Esophagus squamous epithelium (tissue), 5 donors: ENCODE measurements at regions not wholly inside any gene's neighbourhood (a gene's known extent, or its start where the extent isn't known, plus 50 kb on each side); places are given as distances from the start of the nearest gene placed in this dataset.

Source experiments
- DNase-seq: peaks from one replicate; lab custom pipeline; 2025; lab: John Stamatoyannopoulos, UW
- H3K27ac ChIP-seq, 4 donors: fragments of 200-600 bp; sonication (generic); one replicate each; pipeline ENCODE4 v1.5.1; 2016 to 2019; ENCODE audit warnings: mild to moderate bottlenecking in 1 of 4
- H3K27me3 ChIP-seq, 4 donors: fragments of 200-600 bp; sonication (generic); 1 replicate in 3 of 4; 2 replicates in 1 of 4; pipeline versions ENCODE4 v1.5.1 to v1.6.0; 2017 to 2021; ENCODE audit warnings: antibody characterized with exemption in 1 of 4
- H3K36me3 ChIP-seq, 3 donors: fragments of 200-600 bp; sonication (generic); one replicate each; pipeline ENCODE4 v1.5.1; 2016 to 2019
- H3K4me1 ChIP-seq, 3 donors: fragments of 200-600 bp; sonication (generic); one replicate each; pipeline ENCODE4 v1.5.1; 2017 to 2019
- H3K4me3 ChIP-seq, 4 donors: fragments of 200-600 bp; sonication (generic); 1 replicate in 3 of 4; 2 replicates in 1 of 4; pipeline ENCODE4 v1.5.1; 2016 to 2019; ENCODE audit warnings: mild to moderate bottlenecking in 2 of 4, moderate library complexity in 1 of 4
- H3K9me3 ChIP-seq, 3 donors: fragments of 200-600 bp; sonication (generic); one replicate each; pipeline ENCODE4 v1.5.1; 2016 to 2019
- CTCF ChIP-seq, 6 experiments: fragments of 450-650 bp in 4 of 6; fragments of 200-600 bp in 2 of 6; sonication (generic) in 2 of 6; IDR thresholded peaks; one replicate each; pipeline ENCODE4 v1.5.1; 2016 to 2019; ENCODE audit warnings: antibody characterized with exemption in 6 of 6, mild to moderate bottlenecking in 4 of 6, moderate library complexity in 4 of 6
- POLR2A ChIP-seq, 4 donors: fragments of 450-650 bp; IDR thresholded peaks; one replicate each; pipeline ENCODE4 v1.6.1; 2017; ENCODE audit warnings: antibody characterized with exemption in 4 of 4, mild to moderate bottlenecking in 4 of 4, moderate library complexity in 3 of 4
- WGBS, 2 donors: methylation state at CpG; one replicate each; pipeline ENCODE4 v1.1.5; 2018; 5-methylcytosine and 5-hydroxymethylcytosine counted together
- intact Hi-C: fragments of 100-400 bp; cut with DNase I; formaldehyde crosslinking; loops from one replicate; pipeline ENCODE4 v1.15.0; 2022
- donor health status: DM: yes; HTN: yes; CAD: no.

GRCh38 chr1:178028841-178029481 is 59.1 kb upstream of the SEC16B start:
- Histone ChIP-seq H3K9me3 (no peaks in the 10 kb centered on the region), H3K4me1 (peaks cover 0 to 14% (median 0%) of the 10 kb centered on the region in 3 donors), H3K4me3 (no peak overlapping the region), H3K27me3 (no peaks in the 10 kb centered on the region), H3K27ac (no peak overlapping the region), H3K36me3 (peaks cover 0 to 36% (median 0%) of the 10 kb centered on the region in 3 donors)
- no peak for TF ChIP-seq POLR2A (IDR thresholded peaks at IDR 0.05)
- TF ChIP-seq CTCF (IDR thresholded peaks at IDR 0.05): no peak
- intact Hi-C loops: no loop called here
- DNase-seq: no peak
- 59 to 60% methylated on average over 7 of the region's 7 CpGs for WGBS, 2 donors

- Histone ChIP-seq H3K4me1 (peaks cover 0 to 14% (median 0%) of the 10 kb centered on the region in 3 donors), H3K36me3 (peaks cover 0 to 30% (median 0%) of the 10 kb centered on the region in 3 donors), H3K4me3 (no peak overlapping the region), H3K27me3 (no peaks in the 10 kb centered on the region), H3K9me3 (no peaks in the 10 kb centered on the region), H3K27ac (no peak overlapping the region)
- 86 to 90% methylated on average over 3 of the region's 3 CpGs for WGBS, 2 donors
- TF ChIP-seq POLR2A (IDR thresholded peaks at IDR 0.05) (no peak), CTCF (IDR thresholded peaks at IDR 0.05) (no peak)
- intact Hi-C loops: loop anchor here (10.0 kb wide), 1 partner anchor 254 kb away; no protein-coding TSS in a partner anchor
- DNase-seq: no peak
These were observed 60.6 kb upstream of the SEC16B start for GRCh38 chr1:178030467-178030866.

- Histone ChIP-seq H3K4me3 (no peak overlapping the region), H3K4me1 (peaks cover 0 to 16% (median 2%) of the 10 kb centered on the region in 3 donors), H3K9me3 (no peaks in the 10 kb centered on the region), H3K27ac (no peak overlapping the region), H3K27me3 (no peaks in the 10 kb centered on the region), H3K36me3 (peaks cover 0 to 22% (median 0%) of the 10 kb centered on the region in 3 donors)
- peak; percentile 3 for DNase-seq
- TF ChIP-seq POLR2A (IDR thresholded peaks at IDR 0.05): no peak
- TF ChIP-seq CTCF (IDR thresholded peaks at IDR 0.05): peak; percentile 54 to 87 (median 78)
- intact Hi-C loops: loop anchor here (10.0 kb wide), 1 partner anchor 253 kb away; no protein-coding TSS in a partner anchor
These were observed 62.0 kb upstream of the RASAL2 start for GRCh38 chr1:178031856-178032320.

GRCh38 chr1:178033019-178033418 is 60.9 kb upstream of the RASAL2 start:
- Histone ChIP-seq H3K4me1 (peaks cover 0 to 25% (median 4%) of the 10 kb centered on the region in 3 donors), H3K27me3 (no peaks in the 10 kb centered on the region), H3K9me3 (no peaks in the 10 kb centered on the region), H3K4me3 (no peak overlapping the region), H3K36me3 (peaks cover 0 to 17% (median 0%) of the 10 kb centered on the region in 3 donors), H3K27ac (no peak overlapping the region)
- TF ChIP-seq CTCF (IDR thresholded peaks at IDR 0.05) (no peak), POLR2A (IDR thresholded peaks at IDR 0.05) (no peak)
- WGBS, 2 donors: 84% methylated on average over 2 of the region's 2 CpGs
- intact Hi-C loops: loop anchor here (10.0 kb wide), 1 partner anchor 252 kb away; no protein-coding TSS in a partner anchor
- no peak for DNase-seq

- Histone ChIP-seq H3K4me1 (peaks cover 4 to 32% (median 4%) of the 10 kb centered on the region in 3 donors), H3K36me3 (peaks cover 0 to 17% (median 0%) of the 10 kb centered on the region in 3 donors), H3K27me3 (no peaks in the 10 kb centered on the region), H3K4me3 (no peak overlapping the region), H3K9me3 (no peaks in the 10 kb centered on the region), H3K27ac (no peak overlapping the region)
- no peak for DNase-seq
- intact Hi-C loops: loop anchor here (10.0 kb wide), 1 partner anchor 250 kb away; no protein-coding TSS in a partner anchor
- TF ChIP-seq POLR2A (IDR thresholded peaks at IDR 0.05): no peak
- 54% methylated on average over 2 of the region's 2 CpGs for WGBS, 2 donors
These were observed 59.2 kb upstream of the RASAL2 start for GRCh38 chr1:178034676-178035075.
